Naive thymus-derived CD8-positive, alpha-beta T cell (primary cell): ENCODE measurements at regions not wholly inside any gene's neighbourhood (a gene's known extent, or its start where the extent isn't known, plus 50 kb on each side); places are given as distances from the start of the nearest gene placed in this dataset.
"Not testable (repeated sequence)": the region's sequence is repeated elsewhere in the genome, so short reads cannot be mapped to it uniquely, and the experiment has no call there.

Experiments used
- ATAC-seq, 2 donors: fragments of 150-1000 bp; cut with Tn5 transposase in 1 of 2; sonication (Bioruptor Pico), chemical (Tn5 transposase) in 1 of 2; 1 replicate in 1 of 2; 2 replicates in 1 of 2; pipeline ENCODE4 v1.10.0; 2021; ENCODE audit warnings: mild to moderate bottlenecking in 2 of 2, moderate library complexity in 2 of 2
- POLR2A ChIA-PET: fragments of 350-600 bp; sonication (Branson Sonifier 250); formaldehyde crosslinking; loops from one replicate; lab custom pipeline; 2021; ENCODE audit warnings: antibody characterized with exemption; lab: Charles Lee
- DNase-seq, 10 donors: peaks; one replicate each; pipeline versions ENCODE4 v3.0.0 to v3.0.0-alpha.2; 2020 to 2022
- H3K27ac Mint-ChIP-seq, 10 donors: one replicate each; pipeline ENCODE4 v1.8.0; 2020 to 2022; ENCODE audit warnings: mild to moderate bottlenecking in 10 of 10, mixed read lengths in 10 of 10, moderate library complexity in 4 of 10, inconsistent platforms in 1 of 10
- H3K27me3 Mint-ChIP-seq, 5 donors: one replicate each; pipeline ENCODE4 v1.8.0; 2021 to 2022; ENCODE audit warnings: mixed read lengths in 5 of 5
- H3K36me3 Mint-ChIP-seq, 3 donors: one replicate each; pipeline ENCODE4 v1.8.0; 2020 to 2022; ENCODE audit warnings: mixed read lengths in 3 of 3, mild to moderate bottlenecking in 2 of 3, inconsistent platforms in 1 of 3
- H3K4me1 Mint-ChIP-seq, 4 donors: one replicate each; pipeline ENCODE4 v1.8.0; 2021 to 2022; ENCODE audit warnings: mixed read lengths in 4 of 4
- H3K4me3 Mint-ChIP-seq, 10 donors: one replicate each; pipeline ENCODE4 v1.8.0; 2020 to 2022; ENCODE audit warnings: mild to moderate bottlenecking in 10 of 10, mixed read lengths in 10 of 10, moderate library complexity in 6 of 10, inconsistent platforms in 1 of 10
- H3K9me3 Mint-ChIP-seq, 9 donors: one replicate each; pipeline ENCODE4 v1.8.0; 2020 to 2022; ENCODE audit warnings: mixed read lengths in 9 of 9, mild to moderate bottlenecking in 3 of 9, inconsistent platforms in 1 of 9, moderate library complexity in 1 of 9

GRCh38 chr18:3346487-3346886, 84.6 kb downstream of the MYL12B start:
- Mint-ChIP-seq H3K4me3 (no peak overlapping the region), H3K27ac (no peak overlapping the region), H3K4me1 (peaks cover 0 to 2% (median 0%) of the 10 kb centered on the region in 4 donors), H3K9me3 (peaks cover 0 to 2% (median 0%) of the 10 kb centered on the region in 9 donors), H3K36me3 (no peaks in the 10 kb centered on the region), H3K27me3 (peaks cover 0 to 9% (median 3%) of the 10 kb centered on the region in 5 donors)
- ATAC-seq (no peak), DNase-seq (no peak)
- POLR2A ChIA-PET, result no interaction called here

GRCh38 chr18:3347286-3347803, 85.4 kb downstream of the MYL12B start:
- Mint-ChIP-seq H3K9me3 (no peaks in the 10 kb centered on the region), H3K36me3 (no peaks in the 10 kb centered on the region), H3K4me3 (no peak overlapping the region), H3K4me1 (peaks cover 0 to 2% (median 0%) of the 10 kb centered on the region in 4 donors), H3K27me3 (peaks cover 0 to 7% (median 3%) of the 10 kb centered on the region in 5 donors), H3K27ac (peak overlapping the region in 1 of 10 donors; percentile 20)
- DNase-seq (no peak), ATAC-seq (no peak)
- POLR2A ChIA-PET, result interaction anchor here (0.7 kb wide), 1 partner anchor 516 kb away, joined by 3 read pairs; no protein-coding TSS in a partner anchor

- Mint-ChIP-seq H3K27ac (no peak overlapping the region), H3K27me3 (peaks cover 0 to 4% (median 3%) of the 10 kb centered on the region in 5 donors), H3K36me3 (no peaks in the 10 kb centered on the region), H3K4me1 (peaks cover 0 to 2% (median 0%) of the 10 kb centered on the region in 4 donors), H3K4me3 (no peak overlapping the region), H3K9me3 (no peaks in the 10 kb centered on the region)
- DNase-seq, result no peak
- no peak for ATAC-seq
- POLR2A ChIA-PET, result no interaction called here
Observed at GRCh38 chr18:3348176-3348575, 86.2 kb downstream of the MYL12B start.

- H3K27ac Mint-ChIP-seq, H3K4me3 Mint-ChIP-seq: not testable (repeated sequence)
Observed at GRCh38 chr18:3349046-3349841, 87.3 kb downstream of the MYL12B start.

GRCh38 chr18:3350021-3350420, 88.1 kb downstream of the MYL12B start:
- DNase-seq (no peak), ATAC-seq (no peak)
- Mint-ChIP-seq H3K4me3 (no peak overlapping the region), H3K9me3 (no peaks in the 10 kb centered on the region), H3K4me1 (no peaks in the 10 kb centered on the region), H3K27me3 (peaks cover 0 to 4% (median 3%) of the 10 kb centered on the region in 5 donors), H3K27ac (no peak overlapping the region), H3K36me3 (no peaks in the 10 kb centered on the region)
- POLR2A ChIA-PET, result interaction anchor here (1.1 kb wide), 1 partner anchor 99 kb away, joined by 3 read pairs; no protein-coding TSS in a partner anchor

More at GRCh38 chr18:3349046-3349841, 87.3 kb downstream of the MYL12B start:
- not testable (repeated sequence) for H3K36me3 Mint-ChIP-seq, H3K9me3 Mint-ChIP-seq, H3K27me3 Mint-ChIP-seq, DNase-seq, ATAC-seq, H3K4me1 Mint-ChIP-seq
- POLR2A ChIA-PET, result interaction anchor here (1.1 kb wide), 1 partner anchor 100 kb away, joined by 3 read pairs; no protein-coding TSS in a partner anchor

- H3K36me3 Mint-ChIP-seq, result no peaks in the 10 kb centered on the region
- ATAC-seq, result no peak
- no peak for DNase-seq
- no peaks in the 10 kb centered on the region for H3K9me3 Mint-ChIP-seq
- H3K27me3 Mint-ChIP-seq, result peaks cover 0 to 4% (median 3%) of the 10 kb centered on the region in 5 donors
- H3K4me1 Mint-ChIP-seq, result no peaks in the 10 kb centered on the region
- H3K4me3 Mint-ChIP-seq, result no peak overlapping the region
- POLR2A ChIA-PET, result interaction anchor here (1.1 kb wide), 1 partner anchor 98 kb away, joined by 3 read pairs; no protein-coding TSS in a partner anchor
- no peak overlapping the region for H3K27ac Mint-ChIP-seq
Observed at GRCh38 chr18:3350566-3351527, 88.9 kb downstream of the MYL12B start.

GRCh38 chr18:3354506-3354905, 92.6 kb downstream of the MYL12B start:
- H3K36me3 Mint-ChIP-seq, result no peaks in the 10 kb centered on the region
- peak overlapping the region in 1 of 10 donors; percentile 34 for H3K27ac Mint-ChIP-seq
- ATAC-seq, result no peak
- H3K27me3 Mint-ChIP-seq, result no peaks in the 10 kb centered on the region
- no peak for DNase-seq
- no peak overlapping the region for H3K4me3 Mint-ChIP-seq
- POLR2A ChIA-PET, result no interaction called here
- no peaks in the 10 kb centered on the region for H3K4me1 Mint-ChIP-seq
- no peaks in the 10 kb centered on the region for H3K9me3 Mint-ChIP-seq

GRCh38 chr18:3356614-3357013, 93.4 kb upstream of the TGIF1 start:
- ATAC-seq (no peak), DNase-seq (no peak)
- H3K27ac Mint-ChIP-seq, result no peak overlapping the region
- peaks cover 0 to 3% (median 0%) of the 10 kb centered on the region in 4 donors for H3K4me1 Mint-ChIP-seq
- H3K27me3 Mint-ChIP-seq, result no peaks in the 10 kb centered on the region
- H3K9me3 Mint-ChIP-seq, result no peaks in the 10 kb centered on the region
- no peak overlapping the region for H3K4me3 Mint-ChIP-seq
- POLR2A ChIA-PET, result no interaction called here
- no peaks in the 10 kb centered on the region for H3K36me3 Mint-ChIP-seq

- no peak overlapping the region for H3K27ac Mint-ChIP-seq
- ATAC-seq (no peak), DNase-seq (no peak)
- H3K4me3 Mint-ChIP-seq, result no peak overlapping the region
- H3K4me1 Mint-ChIP-seq, result peaks cover 0 to 3% (median 0%) of the 10 kb centered on the region in 4 donors
- H3K36me3 Mint-ChIP-seq, result no peaks in the 10 kb centered on the region
- H3K9me3 Mint-ChIP-seq, result no peaks in the 10 kb centered on the region
- no peaks in the 10 kb centered on the region for H3K27me3 Mint-ChIP-seq
- POLR2A ChIA-PET, result no interaction called here
Observed at GRCh38 chr18:3357516-3357915, 92.5 kb upstream of the TGIF1 start.

GRCh38 chr18:3358310-3358709, 91.7 kb upstream of the TGIF1 start:
- Mint-ChIP-seq H3K27me3 (peaks cover 0 to 2% (median 0%) of the 10 kb centered on the region in 5 donors), H3K4me1 (peaks cover 0 to 3% (median 0%) of the 10 kb centered on the region in 4 donors), H3K4me3 (no peak overlapping the region), H3K27ac (no peak overlapping the region), H3K36me3 (no peaks in the 10 kb centered on the region), H3K9me3 (no peaks in the 10 kb centered on the region)
- POLR2A ChIA-PET, result no interaction called here
- ATAC-seq, result no peak
- DNase-seq, result no peak

- H3K4me1 Mint-ChIP-seq, result peaks cover 0 to 3% (median 0%) of the 10 kb centered on the region in 4 donors
- no peak overlapping the region for H3K27ac Mint-ChIP-seq
- ATAC-seq (no peak), DNase-seq (no peak)
- no peak overlapping the region for H3K4me3 Mint-ChIP-seq
- H3K36me3 Mint-ChIP-seq, result no peaks in the 10 kb centered on the region
- peaks cover 0 to 10% (median 2%) of the 10 kb centered on the region in 5 donors for H3K27me3 Mint-ChIP-seq
- no peaks in the 10 kb centered on the region for H3K9me3 Mint-ChIP-seq
- POLR2A ChIA-PET, result no interaction called here
Observed at GRCh38 chr18:3360211-3360610, 89.8 kb upstream of the TGIF1 start.

GRCh38 chr18:3367491-3368091, 82.4 kb upstream of the TGIF1 start:
- H3K27me3 Mint-ChIP-seq, result peaks cover 0 to 10% (median 4%) of the 10 kb centered on the region in 5 donors
- no peak overlapping the region for H3K4me3 Mint-ChIP-seq
- H3K27ac Mint-ChIP-seq, result no peak overlapping the region
- no peaks in the 10 kb centered on the region for H3K4me1 Mint-ChIP-seq
- H3K9me3 Mint-ChIP-seq, result peaks cover 0 to 4% (median 0%) of the 10 kb centered on the region in 9 donors
- POLR2A ChIA-PET, result no interaction called here
- DNase-seq (no peak), ATAC-seq (no peak)
- no peaks in the 10 kb centered on the region for H3K36me3 Mint-ChIP-seq
